ENCODE measurements at regions not wholly inside any gene's neighbourhood (a gene's known extent, or its start where the extent isn't known, plus 50 kb on each side); places are given as distances from the start of the nearest gene placed in this dataset.

GRCh38 chr12:104850781-104851180, 107.3 kb downstream of the SLC41A2 start (continued):
- TF ChIP-seq CHD7 (IDR thresholded peaks at IDR 0.05; ENCODE audit: insufficient replicate concordance, low read length) = no peak
- TF ChIP-seq POLR2A (IDR thresholded peaks at IDR 0.05; ENCODE audit: control extremely low read depth in 1 of 2, low read depth in 2 of 2, low read length in 2 of 2) = no peak
- no peak for TF ChIP-seq TAF7 (optimal IDR thresholded peaks at IDR 0.05; ENCODE audit: borderline replicate concordance, low read depth, low read length)
- TF ChIP-seq USF2 (IDR thresholded peaks at IDR 0.05; ENCODE audit: low read length) = no peak
- TF ChIP-seq TEAD4 (IDR thresholded peaks at IDR 0.05; ENCODE audit: low read depth, low read length) = no peak
- TF ChIP-seq SP1 (IDR thresholded peaks at IDR 0.05; ENCODE audit: low read depth, low read length) = no peak
- TF ChIP-seq RNF2 (IDR thresholded peaks at IDR 0.05; ENCODE audit: borderline replicate concordance, low read depth, low read length, missing control alignments, poor library complexity, severe bottlenecking) = no peak
- TF ChIP-seq CTCF (IDR thresholded peaks at IDR 0.05; ENCODE audit: control extremely low read depth in 1 of 3, insufficient read depth in 1 of 3, low read depth in 1 of 3, low read length in 3 of 3) = no peak

Measured in H1 (cell line).